Endodermal cell (in vitro differentiated cells): ENCODE measurements at regions not wholly inside any gene's neighbourhood (a gene's known extent, or its start where the extent isn't known, plus 50 kb on each side); places are given as distances from the start of the nearest gene placed in this dataset.

Source experiments
- DNase-seq: peaks from one replicate; pipeline ENCODE4 v3.0.0-alpha.2; 2017
- H3K27ac ChIP-seq: 2 replicates; pipeline ENCODE4 v1.5.1; 2013; ENCODE audit warnings: mild to moderate bottlenecking, low read depth, low read length, moderate library complexity
- H3K27me3 ChIP-seq: 2 replicates; pipeline ENCODE4 v1.6.1; 2013; ENCODE audit warnings: mild to moderate bottlenecking, low read length, moderate library complexity; ENCODE audit not compliant: insufficient read depth, control insufficient read depth, poor library complexity, severe bottlenecking
- H3K36me3 ChIP-seq: 2 replicates; pipeline ENCODE4 v1.7.0; 2013; ENCODE audit warnings: mild to moderate bottlenecking, low read length, moderate library complexity; ENCODE audit not compliant: control insufficient read depth, insufficient read depth
- H3K4me1 ChIP-seq: one replicate; pipeline ENCODE4 v1.7.0; 2013; ENCODE audit warnings: low read length; ENCODE audit not compliant: control insufficient read depth, insufficient read depth
- H3K4me3 ChIP-seq: 2 replicates; pipeline ENCODE4 v1.5.1; 2013; ENCODE audit warnings: mild to moderate bottlenecking, low read length, moderate library complexity
- H3K9ac ChIP-seq: 2 replicates; pipeline ENCODE4 v1.6.1; 2013; ENCODE audit warnings: mild to moderate bottlenecking, low read length, moderate library complexity; ENCODE audit not compliant: poor library complexity, severe bottlenecking; ENCODE audit errors: extremely low read depth
- H3K9me3 ChIP-seq: 2 replicates; pipeline ENCODE4 v1.6.1; 2013; ENCODE audit warnings: mild to moderate bottlenecking, low read length, moderate library complexity; ENCODE audit not compliant: control insufficient read depth
- H3K27ac Mint-ChIP-seq: 2 replicates; pipeline ENCODE4 v1.8.0; 2020; ENCODE audit warnings: mixed read lengths
- H3K27me3 Mint-ChIP-seq: 2 replicates; pipeline ENCODE4 v1.8.0; 2021; ENCODE audit warnings: mild to moderate bottlenecking, mixed read lengths; ENCODE audit not compliant: insufficient read depth
- H3K36me3 Mint-ChIP-seq: 2 replicates; pipeline ENCODE4 v1.8.0; 2020; ENCODE audit warnings: low read depth, mixed read lengths
- H3K4me1 Mint-ChIP-seq: 2 replicates; pipeline ENCODE4 v1.8.0; 2020; ENCODE audit warnings: mixed read lengths
- H3K4me3 Mint-ChIP-seq: 2 replicates; pipeline ENCODE4 v1.8.0; 2020; ENCODE audit warnings: mild to moderate bottlenecking, moderate library complexity, mixed read lengths
- H3K9me3 Mint-ChIP-seq: 2 replicates; pipeline ENCODE4 v1.8.0; 2020; ENCODE audit warnings: mild to moderate bottlenecking, mixed read lengths
- CTCF ChIP-seq: fragments of 200-600 bp; sonication (generic); conservative IDR thresholded peaks from 2 replicates; pipeline ENCODE4 v1.5.0; 2021; ENCODE audit warnings: antibody characterized with exemption, mild to moderate bottlenecking
- WGBS, 2 experiments: methylation state at CpG; one replicate each; pipeline versions ENCODE4 v1.1.5 to v1.1.7; 2013; ENCODE audit warnings: missing lambda C conversion rate in 2 of 2, mixed read lengths in 1 of 2; ENCODE audit not compliant: insufficient coverage in 1 of 2, insufficient read length in 1 of 2; 5-methylcytosine and 5-hydroxymethylcytosine counted together

GRCh38 chr2:221270806-221271205, 301.3 kb downstream of the EPHA4 start:
- no peaks in the 10 kb centered on the region for H3K9me3 Mint-ChIP-seq
- 92% methylated on average over 1 to 2 of the region's 2 CpGs for WGBS, 2 experiments

GRCh38 chr2:221272729-221273128, 299.4 kb downstream of the EPHA4 start:
- Mint-ChIP-seq H3K27me3 (no peaks in the 10 kb centered on the region), H3K9me3 (no peaks in the 10 kb centered on the region), H3K4me1 (peaks cover 12% of the 10 kb centered on the region), H3K4me3 (no peak overlapping the region), H3K36me3 (no peaks in the 10 kb centered on the region), H3K27ac (no peak overlapping the region)
- 94 to 100% methylated on average over 1 to 3 of the region's 3 CpGs for WGBS, 2 experiments
- no peak for DNase-seq
- Histone ChIP-seq H3K4me3 (no peak overlapping the region), H3K36me3 (no peaks in the 10 kb centered on the region), H3K9me3 (no peaks in the 10 kb centered on the region), H3K9ac (no peak overlapping the region), H3K27me3 (no peaks in the 10 kb centered on the region), H3K27ac (no peak overlapping the region), H3K4me1 (no peaks in the 10 kb centered on the region)
- no peak for TF ChIP-seq CTCF

More at GRCh38 chr2:221270806-221271205, 301.3 kb downstream of the EPHA4 start:
- H3K9ac ChIP-seq: no peak overlapping the region
- H3K36me3 ChIP-seq: no peaks in the 10 kb centered on the region
- no peak for DNase-seq
- no peak overlapping the region for H3K27ac ChIP-seq
- peaks cover 3% of the 10 kb centered on the region for H3K4me1 Mint-ChIP-seq
- no peak for TF ChIP-seq CTCF
- H3K27me3 Mint-ChIP-seq: no peaks in the 10 kb centered on the region
- H3K4me3 ChIP-seq: no peak overlapping the region
- H3K9me3 ChIP-seq: no peaks in the 10 kb centered on the region
- H3K36me3 Mint-ChIP-seq: no peaks in the 10 kb centered on the region
- H3K27ac Mint-ChIP-seq: no peak overlapping the region
- no peaks in the 10 kb centered on the region for H3K4me1 ChIP-seq
- no peak overlapping the region for H3K4me3 Mint-ChIP-seq
- no peaks in the 10 kb centered on the region for H3K27me3 ChIP-seq

DNA sequence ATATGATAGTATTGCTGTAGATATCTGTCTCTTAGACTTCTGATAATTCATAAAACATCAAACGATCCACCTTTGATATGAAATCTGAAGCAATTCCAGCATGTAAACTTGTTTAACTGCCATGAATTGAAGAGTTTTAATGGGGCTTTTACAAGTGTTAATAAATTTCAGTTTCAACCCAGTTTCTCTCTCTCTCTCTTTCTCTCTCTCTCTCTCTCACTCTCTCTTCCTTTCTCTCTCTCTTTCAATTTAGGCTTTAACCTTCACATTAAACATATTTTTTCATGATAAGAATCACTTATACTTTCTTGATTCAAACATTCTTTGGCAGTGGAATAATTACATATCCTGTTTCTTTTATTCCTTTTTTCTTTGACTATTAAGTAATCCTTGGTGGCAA, 296.1 kb downstream of the EPHA4 start:
- peaks cover 9% of the 10 kb centered on the region for H3K4me1 Mint-ChIP-seq
- H3K27me3 Mint-ChIP-seq: no peaks in the 10 kb centered on the region

More for the DNA sequence above, 296.1 kb downstream of the EPHA4 start:
- no peak for TF ChIP-seq CTCF
- H3K27ac Mint-ChIP-seq: no peak overlapping the region
- H3K36me3 Mint-ChIP-seq: no peaks in the 10 kb centered on the region
- no peak for DNase-seq
- no peaks in the 10 kb centered on the region for H3K9me3 Mint-ChIP-seq
- H3K36me3 ChIP-seq: no peaks in the 10 kb centered on the region
- no peak overlapping the region for H3K4me3 ChIP-seq
- H3K27me3 ChIP-seq: no peaks in the 10 kb centered on the region
- H3K4me3 Mint-ChIP-seq: no peak overlapping the region
- H3K9me3 ChIP-seq: no peaks in the 10 kb centered on the region
- H3K27ac ChIP-seq: no peak overlapping the region
- no peaks in the 10 kb centered on the region for H3K4me1 ChIP-seq
- H3K9ac ChIP-seq: no peak overlapping the region
- WGBS, 2 experiments: 80 to 100% methylated on average over 1 of the region's 1 CpG
